ENCODE measurements at regions not wholly inside any gene's neighbourhood (a gene's known extent, or its start where the extent isn't known, plus 50 kb on each side); places are given as distances from the start of the nearest gene placed in this dataset.

GRCh38 chr15:81596159-81596865 lies 222.3 kb upstream of the TMC3 start:
- DNase-seq (ENCODE audit: low read depth) = no peak

- no peak for DNase-seq (ENCODE audit: low read depth)
Measured at GRCh38 chr15:81595752-81596151, 221.7 kb upstream of the TMC3 start.

- no peak for DNase-seq (ENCODE audit: low read depth)
Measured at GRCh38 chr15:81589671-81590070, 215.7 kb upstream of the TMC3 start.

- DNase-seq (ENCODE audit: low read depth) = no peak
Measured at GRCh38 chr15:81575436-81576123, 201.6 kb upstream of the TMC3 start.

GRCh38 chr15:81573098-81573746 lies 199.2 kb upstream of the TMC3 start:
- DNase-seq (ENCODE audit: low read depth) = no peak

GRCh38 chr15:81572190-81572589 lies 198.2 kb upstream of the TMC3 start:
- no peak for DNase-seq (ENCODE audit: low read depth)

GRCh38 chr15:81569286-81570080 lies 195.5 kb upstream of the TMC3 start:
- DNase-seq (ENCODE audit: low read depth) = no peak

- no peak for DNase-seq (ENCODE audit: low read depth)
Measured at GRCh38 chr15:81567924-81568323, 193.9 kb upstream of the TMC3 start.

GRCh38 chr15:81562986-81563385 lies 189.0 kb upstream of the TMC3 start:
- no peak for DNase-seq (ENCODE audit: low read depth)

GRCh38 chr15:81560405-81560804 lies 186.4 kb upstream of the TMC3 start:
- no peak for DNase-seq (ENCODE audit: low read depth)

GRCh38 chr15:81558056-81558455 lies 184.0 kb upstream of the TMC3 start:
- no peak for DNase-seq (ENCODE audit: low read depth)

- no peak for DNase-seq (ENCODE audit: low read depth)
Measured at GRCh38 chr15:81555346-81555745, 181.3 kb upstream of the TMC3 start.

GRCh38 chr15:81548365-81549130 lies 174.5 kb upstream of the TMC3 start:
- no peak for DNase-seq (ENCODE audit: low read depth)

- no peak for DNase-seq (ENCODE audit: low read depth)
Measured at GRCh38 chr15:81547521-81548132, 173.6 kb upstream of the TMC3 start.

- no peak for DNase-seq (ENCODE audit: low read depth)
Measured at GRCh38 chr15:81544385-81544784, 170.4 kb upstream of the TMC3 start.

- no peak for DNase-seq (ENCODE audit: low read depth)
Measured at GRCh38 chr15:81540909-81541308, 166.9 kb upstream of the TMC3 start.

GRCh38 chr15:81536356-81536755 lies 162.3 kb upstream of the TMC3 start:
- DNase-seq (ENCODE audit: low read depth) = no peak

- no peak for DNase-seq (ENCODE audit: low read depth)
Measured at GRCh38 chr15:81534124-81534523, 160.1 kb upstream of the TMC3 start.

- DNase-seq (ENCODE audit: low read depth) = no peak
Measured at GRCh38 chr15:81532001-81532400, 158.0 kb upstream of the TMC3 start.

GRCh38 chr15:81531109-81531592 lies 157.1 kb upstream of the TMC3 start:
- DNase-seq (ENCODE audit: low read depth) = no peak

- no peak for DNase-seq (ENCODE audit: low read depth)
Measured at GRCh38 chr15:81530271-81530691, 156.3 kb upstream of the TMC3 start.
